ENCODE measurements at regions not wholly inside any gene's neighbourhood (a gene's known extent, or its start where the extent isn't known, plus 50 kb on each side); places are given as distances from the start of the nearest gene placed in this dataset.

GRCh38 chr7:85828614-85829013, 641.8 kb upstream of the SEMA3D start:
- no peaks in the 10 kb centered on the region for H3K36me3 Mint-ChIP-seq (ENCODE audit: insufficient read depth, unreplicated experiment)
- no peaks in the 10 kb centered on the region for H3K9me3 Mint-ChIP-seq (ENCODE audit: unreplicated experiment)
- H3K27ac Mint-ChIP-seq (ENCODE audit: low read depth, unreplicated experiment): no peak overlapping the region
- TF ChIP-seq CTCF (IDR thresholded peaks at IDR 0.05; ENCODE audit: unreplicated experiment): no peak
- intact Hi-C loops (cut with micrococcal nuclease): loop anchor here (1.0 to 10.0 kb wide), 2 partner anchors 274 to 787 kb away; no protein-coding TSS in a partner anchor
- H3K4me1 Mint-ChIP-seq (ENCODE audit: insufficient read depth, unreplicated experiment): no peaks in the 10 kb centered on the region
- ChIA-PET POLR2A (no interaction called here), CTCF (interaction anchor here (0.6 to 6.7 kb wide), 8 partner anchors 7 to 1387 kb away, joined by 3 to 82 read pairs (median 5); no protein-coding TSS in a partner anchor)
- H3K4me3 Mint-ChIP-seq (ENCODE audit: unreplicated experiment): no peak overlapping the region
- H3K27me3 Mint-ChIP-seq (ENCODE audit: insufficient read depth, unreplicated experiment): peaks cover 50% of the 10 kb centered on the region
- DNase-seq (ENCODE audit: unreplicated experiment): no peak
- BruUV-seq (replicated peaks): no TSS peak

- Mint-ChIP-seq H3K36me3 (ENCODE audit: insufficient read depth, unreplicated experiment) (no peaks in the 10 kb centered on the region), H3K27ac (ENCODE audit: low read depth, unreplicated experiment) (no peak overlapping the region), H3K4me3 (ENCODE audit: unreplicated experiment) (no peak overlapping the region), H3K27me3 (ENCODE audit: insufficient read depth, unreplicated experiment) (peaks cover 36% of the 10 kb centered on the region), H3K9me3 (ENCODE audit: unreplicated experiment) (no peaks in the 10 kb centered on the region), H3K4me1 (ENCODE audit: insufficient read depth, unreplicated experiment) (no peaks in the 10 kb centered on the region)
- CTCF ChIA-PET: interaction anchor here (0.6 kb wide), 1 partner anchor 1735 kb away, joined by 3 read pairs; no protein-coding TSS in a partner anchor
- intact Hi-C loops (cut with micrococcal nuclease): loop anchor here (10.0 kb wide), 1 partner anchor 269 kb away; no protein-coding TSS in a partner anchor
- no peak for DNase-seq (ENCODE audit: unreplicated experiment)
- no peak for TF ChIP-seq CTCF (IDR thresholded peaks at IDR 0.05; ENCODE audit: unreplicated experiment)
- no TSS peak for BruUV-seq (replicated peaks)
- POLR2A ChIA-PET: no interaction called here
These were observed 636.7 kb upstream of the SEMA3D start for GRCh38 chr7:85823396-85824080.

- ChIA-PET POLR2A (no interaction called here), CTCF (interaction anchor here (1.1 to 2.1 kb wide), 3 partner anchors 8 to 780 kb away, joined by 3 to 8 read pairs (median 6); no protein-coding TSS in a partner anchor)
- H3K9me3 Mint-ChIP-seq (ENCODE audit: unreplicated experiment): no peaks in the 10 kb centered on the region
- no peak overlapping the region for H3K4me3 Mint-ChIP-seq (ENCODE audit: unreplicated experiment)
- intact Hi-C loops (cut with micrococcal nuclease): loop anchor here (10.0 kb wide), 1 partner anchor 267 kb away; no protein-coding TSS in a partner anchor
- TF ChIP-seq CTCF (IDR thresholded peaks at IDR 0.05; ENCODE audit: unreplicated experiment): no peak
- no peak overlapping the region for H3K27ac Mint-ChIP-seq (ENCODE audit: low read depth, unreplicated experiment)
- H3K4me1 Mint-ChIP-seq (ENCODE audit: insufficient read depth, unreplicated experiment): no peaks in the 10 kb centered on the region
- BruUV-seq (replicated peaks): no TSS peak
- DNase-seq (ENCODE audit: unreplicated experiment): no peak
- peaks cover 49% of the 10 kb centered on the region for H3K27me3 Mint-ChIP-seq (ENCODE audit: insufficient read depth, unreplicated experiment)
- no peaks in the 10 kb centered on the region for H3K36me3 Mint-ChIP-seq (ENCODE audit: insufficient read depth, unreplicated experiment)
These were observed 635.1 kb upstream of the SEMA3D start for GRCh38 chr7:85821926-85822325.

- no peak for TF ChIP-seq CTCF (IDR thresholded peaks at IDR 0.05; ENCODE audit: unreplicated experiment)
- BruUV-seq (replicated peaks): no TSS peak
- no peaks in the 10 kb centered on the region for H3K4me1 Mint-ChIP-seq (ENCODE audit: insufficient read depth, unreplicated experiment)
- ChIA-PET CTCF (interaction anchor here (0.7 to 2.1 kb wide), 4 partner anchors 9 to 779 kb away, joined by 3 to 8 read pairs (median 5); no protein-coding TSS in a partner anchor), POLR2A (no interaction called here)
- no peak overlapping the region for H3K4me3 Mint-ChIP-seq (ENCODE audit: unreplicated experiment)
- intact Hi-C loops (cut with micrococcal nuclease): loop anchor here (10.0 kb wide), 1 partner anchor 266 kb away; no protein-coding TSS in a partner anchor
- H3K27ac Mint-ChIP-seq (ENCODE audit: low read depth, unreplicated experiment): no peak overlapping the region
- no peaks in the 10 kb centered on the region for H3K9me3 Mint-ChIP-seq (ENCODE audit: unreplicated experiment)
- H3K36me3 Mint-ChIP-seq (ENCODE audit: insufficient read depth, unreplicated experiment): no peaks in the 10 kb centered on the region
- H3K27me3 Mint-ChIP-seq (ENCODE audit: insufficient read depth, unreplicated experiment): peaks cover 49% of the 10 kb centered on the region
- DNase-seq (ENCODE audit: unreplicated experiment): no peak
These were observed 634.0 kb upstream of the SEMA3D start for GRCh38 chr7:85820702-85821443.

All from MCF 10A (cell line).